Body of pancreas (tissue), 4 donors: ENCODE measurements at regions not wholly inside any gene's neighbourhood (a gene's known extent, or its start where the extent isn't known, plus 50 kb on each side); places are given as distances from the start of the nearest gene placed in this dataset.

ENCODE experiments used
- CTCF ChIP-seq, 7 experiments: fragments of 450-650 bp in 4 of 7; fragments of 200-600 bp in 3 of 7; sonication (generic) in 3 of 7; IDR thresholded peaks; one replicate each; pipeline ENCODE4 v1.5.1; 2016 to 2019; ENCODE audit warnings: antibody characterized with exemption in 7 of 7
- POLR2A ChIP-seq, 3 donors: fragments of 450-650 bp; IDR thresholded peaks; one replicate each; pipeline ENCODE4 v1.6.1; 2016; ENCODE audit warnings: antibody characterized with exemption in 3 of 3, mild to moderate bottlenecking in 2 of 3

DNA sequence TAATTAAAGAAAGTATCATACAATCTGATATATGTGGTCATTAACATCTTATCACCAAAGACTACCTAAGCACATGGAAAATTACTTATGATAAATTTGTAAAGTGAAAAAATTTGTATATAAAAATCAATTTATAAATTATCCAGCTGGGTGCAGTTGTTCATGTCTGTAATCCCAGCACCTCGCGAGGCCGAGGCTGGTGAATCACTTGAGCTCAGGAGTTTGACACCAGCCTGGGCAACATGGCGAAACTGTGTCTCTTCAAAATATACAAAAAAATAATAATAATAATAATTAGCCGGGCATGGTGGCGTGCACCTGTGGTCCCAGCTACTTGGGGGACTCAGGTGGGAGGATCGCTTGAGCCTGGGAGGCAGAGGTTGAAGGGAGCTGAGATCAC, 82.8 kb upstream of the SYT6 start:
- TF ChIP-seq CTCF (IDR thresholded peaks at IDR 0.05) (no peak), POLR2A (IDR thresholded peaks at IDR 0.05) (no peak)
